Ovary (tissue), 7 donors: ENCODE measurements at regions not wholly inside any gene's neighbourhood (a gene's known extent, or its start where the extent isn't known, plus 50 kb on each side); places are given as distances from the start of the nearest gene placed in this dataset.

Source experiments
- DNase-seq, 5 donors: peaks; one replicate each; pipeline ENCODE4 v3.0.0-alpha.2; 2019 to 2020
- H3K27ac ChIP-seq, 2 donors: fragments of 200-600 bp; one replicate each; pipeline versions ENCODE4 v1.5.1 to v1.8.0; 2019 to 2022
- H3K27me3 ChIP-seq: fragments of 200-600 bp; one replicate; pipeline ENCODE4 v1.8.0; 2022
- H3K36me3 ChIP-seq: fragments of 200-600 bp; sonication (generic); one replicate; pipeline ENCODE4 v1.5.1; 2019
- H3K4me1 ChIP-seq: one replicate; pipeline ENCODE4 v1.8.1; 2013; ENCODE audit warnings: mild to moderate bottlenecking, moderate library complexity; ENCODE audit not compliant: insufficient read depth
- H3K4me3 ChIP-seq: fragments of 200-600 bp; sonication (generic); one replicate; pipeline ENCODE4 v1.5.1; 2017
- H3K9me3 ChIP-seq, 2 donors: fragments of 200-600 bp in 1 of 2; sonication (generic) in 1 of 2; one replicate each; pipeline versions ENCODE4 v1.5.1 to v1.8.1; 2013 to 2019; ENCODE audit warnings: mild to moderate bottlenecking in 1 of 2, moderate library complexity in 1 of 2
- CTCF ChIP-seq, 3 donors: fragments of 450-650 bp in 2 of 3; fragments of 200-600 bp in 1 of 3; IDR thresholded peaks; one replicate each; pipeline versions ENCODE4 v1.5.1 to v1.8.0; 2016 to 2022; ENCODE audit warnings: antibody characterized with exemption in 3 of 3, mild to moderate bottlenecking in 1 of 3
- EP300 ChIP-seq: sonication (generic); formaldehyde crosslinking; IDR thresholded peaks from one replicate; pipeline ENCODE4 v1.6.1; 2017; ENCODE audit warnings: antibody characterized with exemption
- POLR2A ChIP-seq: fragments of 450-650 bp; IDR thresholded peaks from one replicate; pipeline ENCODE4 v1.6.1; 2017; ENCODE audit warnings: antibody characterized with exemption, mild to moderate bottlenecking, moderate library complexity
- WGBS, 3 donors: extraction: QIAGEN DNeasy Blood & Tissue Kit in 1 of 3; methylation state at CpG; one replicate each; pipeline versions ENCODE4 v1.1.5 to v1.1.7; 2013 to 2017; 5-methylcytosine and 5-hydroxymethylcytosine counted together
- intact Hi-C, 4 donors: fragments of 100-400 bp; cut with DNase I; formaldehyde crosslinking; loops; one replicate each; pipeline versions ENCODE4 v1.11.0 to v1.15.1; 2022 to 2023
- donor health status: DM: no; HTN: no; CAD: no; lungs with moderate emphysema.
- donor health status: DM: no; HTN: no; CAD: no.
- donor health status: Bipolar disorder and iron deficiency.
- donor health status: DM: no; HTN: no; CAD: no.
- donor health status: DM: yes; HTN: yes; CAD: no.

GRCh38 chr5:124941051-124942049 lies 194.9 kb upstream of the ZNF608 start:
- no peak overlapping the region for H3K4me3 ChIP-seq
- H3K36me3 ChIP-seq: no peaks in the 10 kb centered on the region
- H3K9me3 ChIP-seq: no peaks in the 10 kb centered on the region
- H3K27me3 ChIP-seq: no peaks in the 10 kb centered on the region
- H3K4me1 ChIP-seq: no peaks in the 10 kb centered on the region
- H3K27ac ChIP-seq: no peak overlapping the region
- intact Hi-C loops: no loop called here
- DNase-seq: no peak
- WGBS, 3 donors: 81 to 87% (median 83%) methylated on average over 10 of the region's 10 CpGs
- no peak for TF ChIP-seq CTCF (IDR thresholded peaks at IDR 0.05)
- TF ChIP-seq EP300: no peak
- TF ChIP-seq POLR2A: no peak

- 61 to 67% (median 64%) methylated on average over 9 of the region's 9 CpGs for WGBS, 3 donors
- Histone ChIP-seq H3K27ac (no peak overlapping the region), H3K27me3 (no peaks in the 10 kb centered on the region), H3K4me3 (no peak overlapping the region), H3K9me3 (no peaks in the 10 kb centered on the region), H3K36me3 (no peaks in the 10 kb centered on the region), H3K4me1 (no peaks in the 10 kb centered on the region)
- DNase-seq: peak in 1 of 5 donors; percentile 23
- intact Hi-C loops: no loop called here
- TF ChIP-seq CTCF (IDR thresholded peaks at IDR 0.05): no peak
Observed at GRCh38 chr5:124948062-124948753, 201.8 kb upstream of the ZNF608 start.

GRCh38 chr5:124948754-124949275 lies 202.4 kb upstream of the ZNF608 start:
- no peak overlapping the region for H3K4me3 ChIP-seq
- WGBS, 3 donors: 53 to 69% (median 53%) methylated on average over 4 of the region's 4 CpGs
- H3K27me3 ChIP-seq: no peaks in the 10 kb centered on the region
- no peak for TF ChIP-seq POLR2A
- TF ChIP-seq EP300: no peak
- no peak for TF ChIP-seq CTCF (IDR thresholded peaks at IDR 0.05)
- no peak for DNase-seq
- H3K36me3 ChIP-seq: no peaks in the 10 kb centered on the region
- intact Hi-C loops: no loop called here
- H3K27ac ChIP-seq: no peak overlapping the region
- no peaks in the 10 kb centered on the region for H3K4me1 ChIP-seq
- no peaks in the 10 kb centered on the region for H3K9me3 ChIP-seq

- no peak for DNase-seq
- H3K4me3 ChIP-seq: no peak overlapping the region
- H3K9me3 ChIP-seq: no peaks in the 10 kb centered on the region
- no peak overlapping the region for H3K27ac ChIP-seq
- no peaks in the 10 kb centered on the region for H3K4me1 ChIP-seq
- no peaks in the 10 kb centered on the region for H3K27me3 ChIP-seq
- 68 to 87% (median 80%) methylated on average over 4 of the region's 4 CpGs for WGBS, 3 donors
- intact Hi-C loops: no loop called here
- no peaks in the 10 kb centered on the region for H3K36me3 ChIP-seq
- TF ChIP-seq POLR2A (no peak), EP300 (no peak), CTCF (IDR thresholded peaks at IDR 0.05) (no peak)
Observed at GRCh38 chr5:124949862-124950261, 203.4 kb upstream of the ZNF608 start.
